ENCODE measurements at regions not wholly inside any gene's neighbourhood (a gene's known extent, or its start where the extent isn't known, plus 50 kb on each side); places are given as distances from the start of the nearest gene placed in this dataset.

DNA sequence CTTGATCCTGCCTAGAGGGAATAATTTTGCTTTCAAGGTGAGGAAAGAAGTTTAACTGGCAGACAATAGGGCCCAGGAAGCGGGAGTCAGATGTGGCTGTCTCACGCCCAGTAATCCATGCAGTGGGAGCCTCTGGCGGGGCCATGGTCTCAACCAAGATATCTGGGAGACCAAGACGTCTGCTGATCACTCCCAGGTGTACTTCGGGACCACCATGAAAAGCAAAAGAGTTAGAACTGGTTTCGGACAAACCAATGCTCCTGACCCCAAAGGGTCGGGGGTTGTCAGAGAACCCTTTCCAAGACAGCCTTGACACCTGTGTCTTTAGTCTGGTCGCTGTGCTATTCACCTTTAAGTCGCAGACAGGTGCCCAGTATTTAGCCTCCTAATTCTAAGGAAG is 256.9 kb upstream of the MBL2 start:
- no peak for TF ChIP-seq ZFX (IDR thresholded peaks at IDR 0.05; ENCODE audit: borderline replicate concordance)
- TF ChIP-seq, protein P1, sequence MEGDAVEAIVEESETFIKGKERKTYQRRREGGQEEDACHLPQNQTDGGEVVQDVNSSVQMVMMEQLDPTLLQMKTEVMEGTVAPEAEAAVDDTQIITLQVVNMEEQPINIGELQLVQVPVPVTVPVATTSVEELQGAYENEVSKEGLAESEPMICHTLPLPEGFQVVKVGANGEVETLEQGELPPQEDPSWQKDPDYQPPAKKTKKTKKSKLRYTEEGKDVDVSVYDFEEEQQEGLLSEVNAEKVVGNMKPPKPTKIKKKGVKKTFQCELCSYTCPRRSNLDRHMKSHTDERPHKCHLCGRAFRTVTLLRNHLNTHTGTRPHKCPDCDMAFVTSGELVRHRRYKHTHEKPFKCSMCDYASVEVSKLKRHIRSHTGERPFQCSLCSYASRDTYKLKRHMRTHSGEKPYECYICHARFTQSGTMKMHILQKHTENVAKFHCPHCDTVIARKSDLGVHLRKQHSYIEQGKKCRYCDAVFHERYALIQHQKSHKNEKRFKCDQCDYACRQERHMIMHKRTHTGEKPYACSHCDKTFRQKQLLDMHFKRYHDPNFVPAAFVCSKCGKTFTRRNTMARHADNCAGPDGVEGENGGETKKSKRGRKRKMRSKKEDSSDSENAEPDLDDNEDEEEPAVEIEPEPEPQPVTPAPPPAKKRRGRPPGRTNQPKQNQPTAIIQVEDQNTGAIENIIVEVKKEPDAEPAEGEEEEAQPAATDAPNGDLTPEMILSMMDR (IDR thresholded peaks at IDR 0.05) = no peak

Data from 22Rv1 (cell line).